HG03575 (cell line): ENCODE measurements at regions not wholly inside any gene's neighbourhood (a gene's known extent, or its start where the extent isn't known, plus 50 kb on each side); places are given as distances from the start of the nearest gene placed in this dataset.

ENCODE experiments used
- ATAC-seq: cut with Tn5 transposase; IDR thresholded peaks from one replicate; pipeline ENCODE4 v1.9.1; 2021; ENCODE audit not compliant: unreplicated experiment, insufficient number of reproducible peaks, low FRiP score; ENCODE audit errors: extremely low read depth

GRCh38 chr6:90816764-90817163, 229.9 kb upstream of the MAP3K7 start:
- no peak for ATAC-seq

GRCh38 chr6:90811596-90812226, 224.8 kb upstream of the MAP3K7 start:
- no peak for ATAC-seq

GRCh38 chr6:90809035-90809434, 222.2 kb upstream of the MAP3K7 start:
- ATAC-seq = no peak

GRCh38 chr6:90807791-90808701, 221.2 kb upstream of the MAP3K7 start:
- ATAC-seq = no peak

- ATAC-seq = no peak
Measured at GRCh38 chr6:90805619-90806155, 218.8 kb upstream of the MAP3K7 start.

- ATAC-seq = no peak
Measured at GRCh38 chr6:90803956-90804355, 217.1 kb upstream of the MAP3K7 start.

DNA sequence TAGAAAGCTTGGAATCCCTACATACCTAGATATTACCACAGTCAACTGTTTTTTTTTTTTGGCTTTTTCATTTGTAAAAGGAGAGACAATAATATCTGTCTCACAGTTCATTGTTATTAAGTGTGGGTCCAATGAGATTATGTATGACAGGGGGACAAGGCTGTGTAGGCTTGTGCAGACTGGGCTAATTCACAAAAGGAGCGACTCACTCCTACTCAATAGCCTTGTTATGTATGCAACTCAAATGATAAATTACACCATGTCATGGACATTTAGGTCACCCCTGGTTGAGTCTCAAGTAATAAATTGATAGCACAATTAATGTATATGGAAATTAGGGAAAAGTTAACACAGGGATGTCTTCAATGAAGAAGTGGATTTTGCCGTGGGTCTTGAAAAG, 208.2 kb upstream of the MAP3K7 start:
- ATAC-seq = no peak

DNA sequence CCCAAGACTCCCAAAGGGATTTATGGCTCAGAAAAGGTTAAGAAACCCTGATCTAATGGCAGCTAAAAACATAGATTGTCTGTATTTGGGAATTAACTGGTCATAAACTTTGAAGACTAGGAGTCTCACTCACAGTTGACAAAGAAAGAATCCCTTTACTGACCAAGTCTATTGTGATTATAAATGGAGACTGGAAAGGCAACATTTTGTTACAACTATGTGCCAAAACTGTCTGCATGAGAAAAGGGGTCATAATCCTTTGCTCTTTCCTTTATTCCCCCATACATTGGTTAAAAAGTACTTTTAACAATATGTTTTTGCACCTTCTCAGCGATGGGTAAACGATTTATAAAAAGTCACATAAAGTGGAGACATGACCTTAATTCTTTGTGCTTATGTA, 206.9 kb upstream of the MAP3K7 start:
- ATAC-seq = no peak

DNA sequence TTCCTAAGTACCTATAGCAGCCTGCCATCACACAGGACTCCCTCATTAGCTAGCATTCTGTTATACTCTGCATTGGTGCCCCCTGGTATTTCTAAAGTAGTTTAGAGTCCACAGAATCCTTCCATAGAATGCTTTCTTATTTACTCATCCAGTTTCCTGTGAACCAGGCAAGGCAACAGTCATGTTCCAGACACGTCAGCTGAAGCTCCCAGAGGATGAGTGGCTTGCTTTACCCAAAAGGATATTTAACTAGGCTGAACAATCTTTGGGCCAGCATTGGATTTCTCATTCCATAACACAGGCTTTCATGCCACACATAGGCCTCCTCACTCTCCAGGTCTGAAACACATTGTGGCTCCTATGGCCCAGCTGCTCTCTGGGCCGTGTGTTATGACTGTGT, 203.8 kb upstream of the MAP3K7 start:
- ATAC-seq = no peak

DNA sequence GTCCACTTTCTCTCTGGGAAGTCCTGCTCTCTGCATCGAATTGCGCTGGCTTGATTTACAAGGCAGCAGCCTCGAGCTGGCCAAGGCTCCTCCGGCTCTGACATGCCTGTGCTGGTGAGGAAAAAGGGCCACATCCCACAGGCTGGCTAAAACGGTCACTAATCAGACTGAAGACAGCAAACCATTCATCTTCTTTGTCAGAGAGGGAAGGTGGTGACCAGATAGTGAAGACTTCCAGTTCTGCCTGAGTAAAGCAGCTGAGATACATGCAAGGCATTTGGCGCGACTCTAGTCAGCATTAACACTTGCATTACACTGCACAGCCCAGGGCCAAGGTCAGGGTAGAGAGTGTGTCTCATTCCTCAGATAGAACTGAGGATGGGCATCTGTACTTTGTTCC, 203.2 kb upstream of the MAP3K7 start:
- ATAC-seq = no peak

DNA sequence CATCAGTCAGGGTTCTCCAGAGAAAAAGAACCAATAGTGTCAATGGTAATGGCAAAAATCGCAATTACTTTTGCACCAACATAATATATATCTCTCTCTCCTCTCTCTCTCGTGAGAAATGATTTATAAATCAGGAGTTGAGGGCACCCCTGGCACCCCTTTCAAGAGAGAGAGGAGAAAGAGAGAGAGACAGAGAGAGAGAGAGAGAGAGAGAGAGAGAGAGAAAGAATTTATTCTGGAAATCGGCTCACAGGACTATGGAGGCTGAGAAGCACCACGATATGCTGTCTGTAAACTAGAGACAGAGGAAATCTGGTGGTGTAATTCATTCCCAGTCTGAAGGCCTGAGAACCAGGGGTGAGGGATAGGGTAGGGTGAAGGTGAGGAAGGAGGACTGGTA, 201.9 kb upstream of the MAP3K7 start:
- ATAC-seq = no peak

DNA sequence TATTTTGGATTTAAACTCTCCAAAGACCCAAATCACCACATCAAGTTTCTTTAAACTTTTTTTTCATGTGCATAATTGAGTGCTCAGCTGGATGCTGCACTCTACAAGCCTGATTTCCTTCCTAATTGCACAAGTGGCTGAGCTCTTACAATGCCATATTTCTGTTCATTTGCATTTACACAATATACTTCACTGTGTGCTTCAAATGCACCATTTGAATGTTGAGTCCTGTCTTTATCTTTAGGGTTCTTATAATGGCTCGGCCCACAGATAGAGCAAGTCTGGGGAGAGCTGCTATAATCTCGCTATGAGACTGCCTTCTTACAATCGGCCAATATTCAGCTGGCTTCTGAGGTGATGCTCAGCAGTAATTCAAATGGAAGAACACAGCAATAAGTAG, 200.6 kb upstream of the MAP3K7 start:
- no peak for ATAC-seq

GRCh38 chr6:90780778-90781177, 193.9 kb upstream of the MAP3K7 start:
- ATAC-seq = no peak

DNA sequence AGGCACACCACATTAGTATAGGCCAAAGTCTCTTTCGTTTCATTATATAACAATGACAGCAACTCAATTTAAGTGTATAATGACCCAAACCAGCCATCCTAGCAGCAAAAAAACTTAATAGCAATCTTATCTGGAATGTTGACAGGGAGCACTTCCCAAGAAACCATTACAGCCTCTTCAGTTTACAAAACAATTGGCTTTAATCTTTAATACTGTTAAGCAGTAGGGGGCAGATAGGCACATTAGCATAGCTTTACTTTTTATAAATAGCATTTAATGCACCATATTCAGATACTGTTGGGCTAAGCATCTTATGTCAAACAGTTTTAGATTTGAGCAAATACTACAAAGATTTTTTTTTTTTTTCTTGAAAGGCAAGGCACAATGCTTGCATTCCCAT, 193.3 kb upstream of the MAP3K7 start:
- no peak for ATAC-seq

- ATAC-seq = no peak
Measured at GRCh38 chr6:90778417-90779203, 191.7 kb upstream of the MAP3K7 start.

DNA sequence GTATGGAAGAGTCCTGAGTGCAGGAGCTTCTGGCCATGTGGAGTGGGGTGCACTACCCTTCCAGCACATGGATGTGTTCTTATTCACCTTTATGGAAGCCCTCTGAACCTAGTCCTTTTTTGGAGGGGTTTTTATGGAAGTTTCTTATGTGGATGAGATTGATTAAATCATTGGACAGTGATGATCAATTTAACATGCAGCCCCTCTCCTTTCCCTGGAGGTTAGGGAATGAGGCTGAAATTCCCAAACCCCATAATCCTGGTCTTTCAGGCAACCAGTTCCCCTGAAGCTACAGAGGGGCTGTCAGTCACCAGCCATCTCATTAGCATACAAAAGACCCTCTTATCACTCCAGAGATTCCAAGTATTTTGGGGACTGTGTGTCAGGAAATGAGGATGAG, 183.9 kb upstream of the MAP3K7 start:
- no peak for ATAC-seq

- no peak for ATAC-seq
Measured at GRCh38 chr6:90765895-90766294, 179.0 kb upstream of the MAP3K7 start.

- ATAC-seq = no peak
Measured at GRCh38 chr6:90765491-90765890, 178.6 kb upstream of the MAP3K7 start.

GRCh38 chr6:90764001-90764400, 177.1 kb upstream of the MAP3K7 start:
- no peak for ATAC-seq

DNA sequence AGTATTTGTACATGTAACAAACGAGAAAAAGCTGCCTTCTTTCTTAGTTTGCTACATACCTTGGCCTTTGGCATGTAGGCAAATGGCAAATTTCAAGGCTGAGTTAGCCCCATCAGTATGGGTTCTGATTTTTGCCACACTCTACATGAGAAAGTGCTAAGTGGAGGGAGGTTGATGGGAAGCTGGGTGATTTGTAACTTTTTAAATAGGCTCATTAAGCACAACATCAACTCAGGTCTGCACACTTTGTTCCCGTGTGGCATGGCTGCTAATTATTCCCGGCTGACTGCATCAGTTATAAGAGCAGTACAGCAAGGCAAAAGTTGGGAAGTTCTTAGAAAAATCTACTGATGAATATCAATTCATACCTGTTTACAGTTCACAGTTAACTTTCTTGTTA, 172.8 kb upstream of the MAP3K7 start:
- ATAC-seq = no peak
